ENCODE measurements at regions not wholly inside any gene's neighbourhood (a gene's known extent, or its start where the extent isn't known, plus 50 kb on each side); places are given as distances from the start of the nearest gene placed in this dataset. TPM values are rescaled to one million over a fixed set of nuclear protein-coding genes. Genes with fewer than 3 reads are reported as not detected.
"Not testable (repeated sequence)": the region's sequence is repeated elsewhere in the genome, so short reads cannot be mapped to it uniquely, and the experiment has no call there.

DNA sequence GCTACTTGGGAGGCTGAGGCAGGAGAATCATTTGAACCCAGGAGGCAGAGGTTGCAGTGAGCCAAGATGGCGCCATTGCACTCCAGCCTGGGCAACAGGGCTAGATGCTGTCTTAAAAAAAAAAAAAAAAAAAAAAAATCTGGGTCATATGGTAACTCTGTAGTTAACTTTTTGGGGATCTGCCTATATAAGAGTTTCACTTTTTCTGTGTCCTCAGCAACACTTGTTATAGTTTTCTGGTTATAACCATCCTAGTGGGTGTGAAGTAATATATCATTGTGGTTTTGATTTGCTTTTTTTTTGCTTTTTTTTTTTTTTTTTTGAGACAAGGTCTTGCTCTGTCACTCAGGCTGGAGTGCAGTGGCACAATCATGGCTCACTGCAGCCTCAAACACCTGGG lies 54.3 kb upstream of the SHB start:
- not testable (repeated sequence) for DNase-seq

DNA sequence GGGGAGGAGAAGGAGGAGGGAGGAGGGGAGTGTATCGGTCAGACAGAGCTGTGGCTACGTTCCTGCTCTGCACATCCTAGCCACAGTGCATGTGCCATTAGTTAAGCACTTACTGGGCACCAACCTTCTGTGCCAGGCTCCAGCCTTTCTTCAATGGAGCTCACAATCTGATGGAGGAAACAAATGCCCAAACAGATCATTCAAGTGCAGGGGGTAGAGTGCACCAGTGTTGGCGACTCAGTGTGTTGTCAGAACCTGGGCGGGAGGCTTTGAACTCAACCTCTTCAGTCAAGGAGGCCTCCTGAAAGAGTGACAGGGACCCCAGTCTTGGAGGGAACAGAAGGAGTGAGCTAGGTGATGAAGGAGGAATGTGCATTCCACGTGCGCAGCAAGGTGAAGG lies 51.9 kb upstream of the SHB start:
- DNase-seq = no peak

DNA sequence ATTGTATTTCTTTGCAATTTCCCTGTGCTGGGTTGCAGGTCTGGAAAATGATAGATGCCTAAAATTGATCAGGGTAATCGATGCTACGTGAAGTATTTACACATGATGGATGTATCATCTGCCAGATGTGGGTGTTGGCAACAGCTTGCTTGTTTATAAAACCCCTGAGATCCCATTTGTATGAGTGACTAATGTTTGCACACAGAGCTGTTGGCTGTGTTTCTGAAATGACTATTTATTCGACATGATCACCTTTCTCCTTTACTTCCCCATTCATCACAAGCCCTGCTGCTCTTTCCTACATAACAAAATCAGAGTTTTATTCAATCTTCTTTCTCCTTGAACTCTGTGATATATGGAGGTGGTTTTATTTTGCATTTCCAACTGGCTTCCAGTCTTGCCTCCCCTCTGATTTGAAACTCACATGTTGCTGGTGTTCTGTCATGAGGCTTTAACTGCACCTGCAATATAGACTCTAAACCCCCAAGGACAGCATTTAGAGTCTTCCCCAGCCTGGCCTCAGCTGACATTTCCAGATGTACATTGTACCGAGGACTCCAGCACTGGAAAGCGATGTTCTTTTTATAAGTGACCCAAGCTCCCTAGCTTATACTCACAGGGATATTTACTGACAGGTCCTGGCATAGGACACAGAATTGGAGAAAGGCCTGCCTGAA lies 50.7 kb upstream of the SHB start:
- DNase-seq = no peak

DNA sequence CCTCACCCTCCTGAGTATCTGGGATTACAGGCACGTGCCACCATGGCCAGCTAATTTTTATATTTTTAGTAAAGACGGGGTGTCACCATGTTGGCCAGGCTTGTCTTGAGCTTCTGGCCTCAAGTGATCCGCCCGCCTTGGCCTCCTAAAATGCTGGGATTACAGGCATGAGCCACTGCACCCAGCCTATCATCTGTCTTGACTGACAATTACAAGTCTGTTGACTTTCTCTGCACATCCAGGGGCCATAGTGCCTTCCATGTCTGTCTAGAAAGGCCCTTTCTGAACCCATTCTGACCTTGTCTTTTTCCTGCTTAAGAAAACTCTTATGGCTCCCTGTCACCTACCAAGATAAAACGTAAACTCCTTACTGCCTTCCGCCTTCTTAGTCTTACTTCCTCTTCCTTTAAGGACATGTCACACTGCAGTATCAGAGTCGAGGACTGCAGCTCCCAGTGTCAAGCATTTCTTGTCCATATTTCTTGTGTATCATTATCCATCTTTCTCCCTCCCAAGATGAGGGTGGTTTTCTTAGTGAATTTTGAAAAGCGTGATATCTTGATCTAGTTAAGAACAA lies 49.9 kb upstream of the SHB start:
- no peak for DNase-seq

Small RNAs in the stretch of these regions (small RNA-seq; reads per million reads assigned to genes)
- gene RF00096 (ENCODE audit: low replicate concordance) = not detected
